AG04450 (cell line): ENCODE measurements at regions not wholly inside any gene's neighbourhood (a gene's known extent, or its start where the extent isn't known, plus 50 kb on each side); places are given as distances from the start of the nearest gene placed in this dataset.

Source experiments
- CTCF ChIA-PET: fragments of 300-600, 350-600 bp; formaldehyde crosslinking; extraction: SDS; loops from one replicate; lab custom pipeline; 2022; ENCODE audit warnings: antibody characterized with exemption, inconsistent platforms; lab: Charles Lee
- POLR2A ChIA-PET: fragments of 350-600 bp; formaldehyde crosslinking; extraction: SDS; loops from one replicate; lab custom pipeline; 2021; ENCODE audit warnings: antibody characterized with exemption, inconsistent platforms; lab: Yijun Ruan, JAX
- DNase-seq: peaks from one replicate; pipeline ENCODE4 v3.0.0-alpha.2; 2011; ENCODE audit warnings: low read depth, low spot score
- H3K27ac ChIP-seq: one replicate; pipeline ENCODE4 v1.5.1; 2012; ENCODE audit warnings: low read depth, low read length, control low read depth
- H3K27me3 ChIP-seq: one replicate; pipeline ENCODE4 v1.6.0; 2012; ENCODE audit warnings: low read length; ENCODE audit not compliant: control insufficient read depth, insufficient read depth
- H3K4me3 ChIP-seq: 2 replicates; pipeline ENCODE4 v1.5.1; 2011; ENCODE audit warnings: mild to moderate bottlenecking, low read depth, low read length, control low read depth
- H3K9me3 ChIP-seq: 2 replicates; pipeline ENCODE4 v1.5.1; 2012; ENCODE audit warnings: low read length; ENCODE audit not compliant: control insufficient read depth, insufficient read depth
- TF ChIP-seq, protein P1 (sequence below): IDR thresholded peaks from 2 replicates; pipeline ENCODE4 v1.5.1; 2011; ENCODE audit warnings: low read depth, low read length, control low read depth, inconsistent platforms

DNA sequence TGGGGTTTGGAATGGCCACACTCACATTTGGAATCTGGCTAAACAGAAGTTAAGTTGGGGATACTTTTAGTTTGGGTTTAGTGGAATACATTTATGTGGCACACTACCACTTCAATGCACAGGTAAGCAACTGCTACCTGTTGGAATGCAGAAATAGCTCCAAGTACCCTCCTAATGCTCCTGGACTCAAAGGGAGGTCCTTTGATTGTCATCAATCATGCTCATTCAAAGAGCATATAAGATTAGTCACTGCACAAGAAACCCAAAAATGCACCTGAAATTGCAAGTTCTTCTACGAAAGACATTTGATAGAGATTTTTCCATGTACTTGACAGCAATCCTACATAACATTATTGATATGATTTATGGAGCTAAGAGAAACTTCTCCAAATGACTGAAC lies 247.7 kb downstream of the ANKRD50 start:
- DNase-seq, result no peak
- ChIA-PET POLR2A (no interaction called here), CTCF (interaction anchor here (0.9 kb wide), 1 partner anchor 67 kb away, joined by 3 read pairs; no protein-coding TSS in a partner anchor)
- Histone ChIP-seq H3K4me3 (no peak overlapping the region), H3K27me3 (no peaks in the 10 kb centered on the region), H3K9me3 (peaks cover 11% of the 10 kb centered on the region), H3K27ac (no peak overlapping the region)
- TF ChIP-seq, protein P1, sequence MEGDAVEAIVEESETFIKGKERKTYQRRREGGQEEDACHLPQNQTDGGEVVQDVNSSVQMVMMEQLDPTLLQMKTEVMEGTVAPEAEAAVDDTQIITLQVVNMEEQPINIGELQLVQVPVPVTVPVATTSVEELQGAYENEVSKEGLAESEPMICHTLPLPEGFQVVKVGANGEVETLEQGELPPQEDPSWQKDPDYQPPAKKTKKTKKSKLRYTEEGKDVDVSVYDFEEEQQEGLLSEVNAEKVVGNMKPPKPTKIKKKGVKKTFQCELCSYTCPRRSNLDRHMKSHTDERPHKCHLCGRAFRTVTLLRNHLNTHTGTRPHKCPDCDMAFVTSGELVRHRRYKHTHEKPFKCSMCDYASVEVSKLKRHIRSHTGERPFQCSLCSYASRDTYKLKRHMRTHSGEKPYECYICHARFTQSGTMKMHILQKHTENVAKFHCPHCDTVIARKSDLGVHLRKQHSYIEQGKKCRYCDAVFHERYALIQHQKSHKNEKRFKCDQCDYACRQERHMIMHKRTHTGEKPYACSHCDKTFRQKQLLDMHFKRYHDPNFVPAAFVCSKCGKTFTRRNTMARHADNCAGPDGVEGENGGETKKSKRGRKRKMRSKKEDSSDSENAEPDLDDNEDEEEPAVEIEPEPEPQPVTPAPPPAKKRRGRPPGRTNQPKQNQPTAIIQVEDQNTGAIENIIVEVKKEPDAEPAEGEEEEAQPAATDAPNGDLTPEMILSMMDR, result no peak

GRCh38 chr4:124468360-124468759 lies 244.2 kb downstream of the ANKRD50 start:
- H3K27ac ChIP-seq, result no peak overlapping the region
- ChIA-PET POLR2A (no interaction called here), CTCF (no interaction called here)
- peaks cover 13% of the 10 kb centered on the region; the same call in 1 of the 2 replicates for H3K9me3 ChIP-seq
- TF ChIP-seq, protein P1, result no peak
- no peak overlapping the region for H3K4me3 ChIP-seq
- no peak for DNase-seq
- no peaks in the 10 kb centered on the region for H3K27me3 ChIP-seq

DNA sequence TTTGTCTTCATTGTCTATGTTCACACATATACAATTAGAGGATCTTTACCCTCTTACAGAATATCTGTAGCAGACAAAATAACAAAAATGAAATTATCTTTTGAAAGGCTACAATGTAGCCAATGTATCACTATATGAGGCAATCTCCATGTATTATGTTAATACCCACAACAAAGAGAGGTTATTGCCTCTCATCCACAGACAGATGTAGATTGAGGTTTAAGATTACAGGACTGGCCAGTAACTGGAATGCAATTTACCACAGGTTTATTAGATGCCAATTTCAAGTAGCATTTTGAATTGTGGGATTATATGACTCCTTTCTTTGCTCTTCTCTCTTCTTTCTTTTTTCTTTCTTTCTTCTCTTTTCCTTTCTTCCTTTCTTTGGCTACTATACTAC lies 242.6 kb downstream of the ANKRD50 start:
- ChIA-PET POLR2A (no interaction called here), CTCF (no interaction called here)
- Histone ChIP-seq H3K4me3 (no peak overlapping the region), H3K9me3 (peaks cover 11% of the 10 kb centered on the region; the same call in 1 of the 2 replicates), H3K27me3 (no peaks in the 10 kb centered on the region), H3K27ac (no peak overlapping the region)
- TF ChIP-seq, protein P1, result no peak
- DNase-seq, result no peak

DNA sequence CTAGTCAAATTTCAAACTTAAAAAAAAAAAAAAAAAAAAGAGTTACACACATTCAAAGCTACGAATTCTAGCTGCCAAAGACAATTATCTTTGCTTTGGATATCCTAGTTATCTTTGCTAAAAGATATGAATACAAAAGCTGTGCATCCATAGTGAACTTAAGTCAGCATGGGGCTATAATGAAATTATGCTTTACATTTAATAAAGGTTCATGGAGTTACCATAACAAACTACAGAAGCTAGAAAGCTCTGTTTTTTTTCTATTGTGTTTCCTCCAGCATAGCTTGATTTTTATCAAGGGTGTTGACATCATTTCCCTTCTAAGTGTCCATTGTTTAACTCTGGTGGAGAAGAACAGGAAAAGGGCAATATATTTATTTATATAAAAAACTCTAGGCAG lies 234.1 kb downstream of the ANKRD50 start:
- ChIA-PET POLR2A (no interaction called here), CTCF (no interaction called here)
- H3K4me3 ChIP-seq, result no peak overlapping the region
- no peaks in the 10 kb centered on the region for H3K27me3 ChIP-seq
- no peak overlapping the region for H3K27ac ChIP-seq
- TF ChIP-seq, protein P1, result no peak
- DNase-seq, result no peak
- no peaks in the 10 kb centered on the region for H3K9me3 ChIP-seq

DNA sequence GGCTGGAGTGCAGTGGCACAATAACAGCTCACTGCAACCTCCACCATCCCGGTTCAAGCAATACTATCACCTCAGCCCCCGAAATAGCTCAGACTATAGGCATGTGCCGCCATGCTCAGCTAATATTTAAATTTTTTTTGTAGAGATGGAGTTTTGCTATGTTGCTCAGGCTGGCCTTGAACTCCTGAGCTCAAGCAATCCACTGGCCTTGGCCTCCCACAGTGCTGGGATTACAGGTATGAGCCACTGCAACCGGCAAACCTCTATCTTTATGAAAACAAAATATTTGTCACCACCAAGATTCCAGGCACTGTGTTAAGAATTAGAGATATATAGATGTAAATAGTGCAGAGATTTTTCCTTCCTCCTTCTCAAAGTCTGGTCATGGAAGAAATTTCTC lies 232.5 kb downstream of the ANKRD50 start:
- ChIA-PET CTCF (no interaction called here), POLR2A (no interaction called here)
- Histone ChIP-seq H3K27ac (no peak overlapping the region), H3K4me3 (no peak overlapping the region), H3K27me3 (no peaks in the 10 kb centered on the region), H3K9me3 (no peaks in the 10 kb centered on the region)
- DNase-seq, result no peak
- TF ChIP-seq, protein P1, result no peak
